ENCODE measurements at regions not wholly inside any gene's neighbourhood (a gene's known extent, or its start where the extent isn't known, plus 50 kb on each side); places are given as distances from the start of the nearest gene placed in this dataset.

DNA sequence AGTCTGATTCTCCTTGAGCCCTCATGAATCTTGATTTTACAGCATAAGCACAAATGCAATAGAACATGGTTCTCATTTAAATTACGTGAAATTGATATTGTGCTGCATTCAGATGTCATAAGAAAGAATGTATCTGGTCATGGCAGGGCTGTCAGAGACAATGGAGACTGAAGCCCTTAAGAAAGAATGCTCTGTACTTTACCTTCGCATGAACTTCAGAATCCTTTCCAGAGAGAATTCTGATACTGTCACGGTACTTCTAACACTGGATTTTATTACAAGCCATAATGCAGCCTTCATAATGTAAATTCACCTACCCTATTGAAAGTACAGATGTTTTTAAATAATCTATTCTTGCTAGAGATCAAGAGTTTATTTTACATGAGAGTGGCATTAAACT lies 677.9 kb upstream of the ADGRL3 start:
- TF ChIP-seq POLR2AphosphoS5 (IDR thresholded peaks at IDR 0.05; ENCODE audit: low read depth, low read length) (no peak), SIN3A (IDR thresholded peaks at IDR 0.05; ENCODE audit: borderline replicate concordance, insufficient read depth, low read length) (no peak)
- TF ChIP-seq, protein P1, sequence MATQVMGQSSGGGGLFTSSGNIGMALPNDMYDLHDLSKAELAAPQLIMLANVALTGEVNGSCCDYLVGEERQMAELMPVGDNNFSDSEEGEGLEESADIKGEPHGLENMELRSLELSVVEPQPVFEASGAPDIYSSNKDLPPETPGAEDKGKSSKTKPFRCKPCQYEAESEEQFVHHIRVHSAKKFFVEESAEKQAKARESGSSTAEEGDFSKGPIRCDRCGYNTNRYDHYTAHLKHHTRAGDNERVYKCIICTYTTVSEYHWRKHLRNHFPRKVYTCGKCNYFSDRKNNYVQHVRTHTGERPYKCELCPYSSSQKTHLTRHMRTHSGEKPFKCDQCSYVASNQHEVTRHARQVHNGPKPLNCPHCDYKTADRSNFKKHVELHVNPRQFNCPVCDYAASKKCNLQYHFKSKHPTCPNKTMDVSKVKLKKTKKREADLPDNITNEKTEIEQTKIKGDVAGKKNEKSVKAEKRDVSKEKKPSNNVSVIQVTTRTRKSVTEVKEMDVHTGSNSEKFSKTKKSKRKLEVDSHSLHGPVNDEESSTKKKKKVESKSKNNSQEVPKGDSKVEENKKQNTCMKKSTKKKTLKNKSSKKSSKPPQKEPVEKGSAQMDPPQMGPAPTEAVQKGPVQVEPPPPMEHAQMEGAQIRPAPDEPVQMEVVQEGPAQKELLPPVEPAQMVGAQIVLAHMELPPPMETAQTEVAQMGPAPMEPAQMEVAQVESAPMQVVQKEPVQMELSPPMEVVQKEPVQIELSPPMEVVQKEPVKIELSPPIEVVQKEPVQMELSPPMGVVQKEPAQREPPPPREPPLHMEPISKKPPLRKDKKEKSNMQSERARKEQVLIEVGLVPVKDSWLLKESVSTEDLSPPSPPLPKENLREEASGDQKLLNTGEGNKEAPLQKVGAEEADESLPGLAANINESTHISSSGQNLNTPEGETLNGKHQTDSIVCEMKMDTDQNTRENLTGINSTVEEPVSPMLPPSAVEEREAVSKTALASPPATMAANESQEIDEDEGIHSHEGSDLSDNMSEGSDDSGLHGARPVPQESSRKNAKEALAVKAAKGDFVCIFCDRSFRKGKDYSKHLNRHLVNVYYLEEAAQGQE (IDR thresholded peaks at IDR 0.05; ENCODE audit: insufficient read depth in 1 of 2, low read depth in 2 of 2, low read length in 2 of 2): no peak

Data from PFSK-1 (cell line).